Mesothelial cell of epicardium (in vitro differentiated cells): ENCODE measurements at regions not wholly inside any gene's neighbourhood (a gene's known extent, or its start where the extent isn't known, plus 50 kb on each side); places are given as distances from the start of the nearest gene placed in this dataset.

Experiments used
- DNase-seq, 2 experiments: peaks; one replicate each; pipeline ENCODE4 v3.0.0; 2021; ENCODE audit warnings: low spot score in 2 of 2; ENCODE audit not compliant: unreplicated experiment in 2 of 2
- H3K27ac Mint-ChIP-seq: 2 replicates; pipeline ENCODE4 v1.8.0; 2021; ENCODE audit warnings: mixed read lengths
- H3K27me3 Mint-ChIP-seq: 2 replicates; pipeline ENCODE4 v1.8.0; 2021; ENCODE audit warnings: low read depth, mixed read lengths
- H3K36me3 Mint-ChIP-seq: 2 replicates; pipeline ENCODE4 v1.8.0; 2021; ENCODE audit warnings: mixed read lengths
- H3K4me1 Mint-ChIP-seq: 2 replicates; pipeline ENCODE4 v1.8.0; 2021; ENCODE audit warnings: mixed read lengths
- H3K4me3 Mint-ChIP-seq: 2 replicates; pipeline ENCODE4 v1.8.0; 2021; ENCODE audit warnings: mild to moderate bottlenecking, moderate library complexity, mixed read lengths
- H3K9me3 Mint-ChIP-seq: 2 replicates; pipeline ENCODE4 v1.8.0; 2021; ENCODE audit warnings: mixed read lengths
- CTCF ChIP-seq: fragments of 200-600 bp; sonication (generic); IDR thresholded peaks from one replicate; pipeline ENCODE4 v1.5.0; 2021; ENCODE audit warnings: antibody characterized with exemption; ENCODE audit not compliant: unreplicated experiment

- DNase-seq, result no peak
- no peak for TF ChIP-seq CTCF
- Mint-ChIP-seq H3K27ac (no peak overlapping the region), H3K4me1 (peaks cover 3% of the 10 kb centered on the region), H3K27me3 (peaks cover 10% of the 10 kb centered on the region), H3K36me3 (no peaks in the 10 kb centered on the region), H3K4me3 (no peak overlapping the region), H3K9me3 (no peaks in the 10 kb centered on the region)
These were observed 79.7 kb downstream of the NEUROD6 start for GRCh38 chr7:31260851-31261250.

GRCh38 chr7:31258391-31258790 is 82.1 kb downstream of the NEUROD6 start:
- TF ChIP-seq CTCF, result no peak
- Mint-ChIP-seq H3K4me3 (no peak overlapping the region), H3K9me3 (no peaks in the 10 kb centered on the region), H3K36me3 (no peaks in the 10 kb centered on the region), H3K27ac (no peak overlapping the region), H3K4me1 (peaks cover 3% of the 10 kb centered on the region), H3K27me3 (peaks cover 11% of the 10 kb centered on the region)
- DNase-seq, result no peak

DNA sequence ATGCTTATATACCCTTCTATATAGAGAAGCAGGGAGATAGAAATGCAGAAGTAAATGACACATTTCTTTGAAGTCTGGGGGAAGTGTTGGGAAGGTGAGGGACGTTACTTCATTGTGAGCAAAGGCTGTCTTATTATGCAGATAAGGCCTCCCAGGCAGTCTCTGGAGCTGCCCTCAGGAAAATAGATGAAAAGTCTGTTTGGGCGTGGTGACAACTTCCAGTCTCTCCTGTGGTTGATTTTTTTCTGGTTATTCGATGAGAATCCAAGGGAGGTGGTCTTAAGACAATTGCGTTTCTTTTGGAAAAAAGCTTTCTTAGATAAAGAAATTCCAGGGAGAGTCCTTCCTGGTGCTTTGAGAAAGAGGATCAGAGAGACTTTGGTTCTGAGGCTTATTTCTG is 84.0 kb downstream of the NEUROD6 start:
- H3K4me1 Mint-ChIP-seq, result peaks cover 2% of the 10 kb centered on the region
- no peak for TF ChIP-seq CTCF
- peaks cover 24% of the 10 kb centered on the region for H3K27me3 Mint-ChIP-seq
- H3K4me3 Mint-ChIP-seq, result no peak overlapping the region
- H3K27ac Mint-ChIP-seq, result no peak overlapping the region
- H3K36me3 Mint-ChIP-seq, result no peaks in the 10 kb centered on the region
- H3K9me3 Mint-ChIP-seq, result no peaks in the 10 kb centered on the region
- DNase-seq, result no peak

- Mint-ChIP-seq H3K36me3 (no peaks in the 10 kb centered on the region), H3K27ac (no peak overlapping the region), H3K27me3 (peaks cover 36% of the 10 kb centered on the region), H3K4me1 (peaks cover 2% of the 10 kb centered on the region), H3K9me3 (no peaks in the 10 kb centered on the region), H3K4me3 (no peak overlapping the region)
- DNase-seq, result no peak
- no peak for TF ChIP-seq CTCF
These were observed 85.6 kb downstream of the NEUROD6 start for GRCh38 chr7:31254926-31255325.

DNA sequence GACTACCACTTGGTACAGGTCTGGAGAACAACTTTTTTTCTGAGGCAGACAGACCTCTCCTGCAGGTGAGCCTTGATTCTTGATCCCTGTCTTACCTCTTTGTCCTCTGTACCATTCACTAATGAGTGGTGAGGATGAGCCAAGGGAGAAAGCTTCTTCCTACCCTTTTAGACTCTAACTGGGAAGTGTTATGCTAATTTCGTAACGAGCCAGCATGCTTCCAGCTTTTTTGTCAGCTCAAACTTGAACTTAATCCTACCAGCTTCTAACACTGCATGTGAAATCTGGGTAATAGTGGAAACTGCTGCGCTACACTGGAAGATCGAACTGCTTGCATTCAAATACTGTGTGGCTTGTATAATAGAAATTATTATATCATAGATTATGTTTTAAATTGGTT is 87.0 kb downstream of the NEUROD6 start:
- Mint-ChIP-seq H3K27ac (no peak overlapping the region), H3K27me3 (peaks cover 49% of the 10 kb centered on the region), H3K4me3 (no peak overlapping the region), H3K4me1 (peaks cover 2% of the 10 kb centered on the region), H3K9me3 (no peaks in the 10 kb centered on the region), H3K36me3 (no peaks in the 10 kb centered on the region)
- no peak for DNase-seq
- TF ChIP-seq CTCF, result no peak

DNA sequence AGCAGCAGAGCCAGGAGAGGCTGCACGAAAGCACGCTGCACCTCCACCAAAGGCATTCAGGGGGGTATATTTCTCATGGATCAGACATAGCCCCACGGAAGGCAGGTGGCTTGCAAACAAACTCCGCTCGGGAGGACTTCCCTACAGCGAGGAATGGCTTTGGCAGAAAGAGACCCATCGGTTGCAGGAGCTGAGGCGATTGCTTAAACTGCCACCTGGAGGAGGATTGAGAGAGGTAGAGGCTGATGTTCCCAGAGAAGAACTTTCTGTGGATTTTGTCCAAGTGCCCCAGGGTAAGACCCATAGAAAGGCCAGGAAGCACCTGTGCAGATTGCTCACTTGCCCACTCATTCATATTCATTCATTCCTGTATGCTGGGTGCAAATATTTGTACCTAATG is 89.1 kb downstream of the NEUROD6 start:
- Mint-ChIP-seq H3K27me3 (peaks cover 55% of the 10 kb centered on the region), H3K36me3 (no peaks in the 10 kb centered on the region), H3K9me3 (no peaks in the 10 kb centered on the region), H3K4me3 (no peak overlapping the region), H3K4me1 (peaks cover 2% of the 10 kb centered on the region), H3K27ac (no peak overlapping the region)
- no peak for DNase-seq
- TF ChIP-seq CTCF, result no peak
